Loucy (cell line): ENCODE measurements at regions not wholly inside any gene's neighbourhood (a gene's known extent, or its start where the extent isn't known, plus 50 kb on each side); places are given as distances from the start of the nearest gene placed in this dataset.

Experiments
- H2AFZ ChIP-seq: fragments of 200-600 bp; sonication (generic); 2 replicates; pipeline ENCODE4 v1.6.0; 2016; ENCODE audit warnings: antibody characterized with exemption, mild to moderate bottlenecking, low read length, moderate library complexity
- H3F3A ChIP-seq: fragments of 200-600 bp; 2 replicates; pipeline ENCODE4 v1.6.0; 2016; ENCODE audit warnings: antibody characterized with exemption, low read depth, mild to moderate bottlenecking
- H3K27me3 ChIP-seq: fragments of 200-600 bp; sonication (generic); 2 replicates; pipeline ENCODE4 v1.6.1; 2014; ENCODE audit warnings: low read length, mild to moderate bottlenecking; ENCODE audit not compliant: insufficient read depth, poor library complexity, severe bottlenecking
- H3K36me3 ChIP-seq: fragments of 200-600 bp; sonication (generic); 2 replicates; pipeline ENCODE4 v1.6.1; 2016; ENCODE audit warnings: low read length; ENCODE audit not compliant: insufficient read depth
- H3K4me1 ChIP-seq: fragments of 200-600 bp; sonication (generic); 2 replicates; pipeline ENCODE4 v1.5.1; 2014; ENCODE audit warnings: low read length, mild to moderate bottlenecking; ENCODE audit not compliant: insufficient read depth, poor library complexity, severe bottlenecking
- H3K4me2 ChIP-seq: fragments of 200-600 bp; sonication (generic); 2 replicates; pipeline ENCODE4 v1.6.0; 2014; ENCODE audit warnings: antibody characterized with exemption, low read length, low read depth, mild to moderate bottlenecking; ENCODE audit not compliant: poor library complexity, severe bottlenecking
- H3K4me3 ChIP-seq: fragments of 200-600 bp; sonication (generic); 2 replicates; pipeline ENCODE4 v1.5.1; 2014; ENCODE audit warnings: low read length, mild to moderate bottlenecking, mixed read lengths; ENCODE audit not compliant: poor library complexity, severe bottlenecking
- H3K79me2 ChIP-seq: fragments of 200-600 bp; sonication (generic); 2 replicates; pipeline ENCODE4 v1.6.1; 2014; ENCODE audit warnings: low read length; ENCODE audit not compliant: insufficient read depth
- H3K9ac ChIP-seq: fragments of 200-600 bp; sonication (generic); 2 replicates; pipeline ENCODE4 v1.6.0; 2014; ENCODE audit warnings: mild to moderate bottlenecking, low read depth, low read length, moderate library complexity; ENCODE audit not compliant: poor library complexity, severe bottlenecking
- H3K9me2 ChIP-seq: fragments of 200-600 bp; sonication (generic); replicated peaks from 2 replicates; pipeline ENCODE4 v1.6.1; 2016; ENCODE audit warnings: low read depth, low read length, mixed read lengths
- H3K9me3 ChIP-seq: fragments of 200-600 bp; sonication (generic); 2 replicates; pipeline ENCODE4 v1.6.1; 2014; ENCODE audit warnings: mild to moderate bottlenecking, antibody characterized with exemption, low read length, low read depth; ENCODE audit not compliant: insufficient read depth
- H4K20me1 ChIP-seq: fragments of 200-600 bp; sonication (generic); 2 replicates; pipeline ENCODE4 v1.6.0; 2014; ENCODE audit warnings: antibody characterized with exemption, low read length, mild to moderate bottlenecking; ENCODE audit not compliant: insufficient read depth, poor library complexity, severe bottlenecking
- EZH2phosphoT487 ChIP-seq: fragments of 200-600 bp; IDR thresholded peaks from 2 replicates; pipeline ENCODE4 v1.6.1; 2018; ENCODE audit warnings: antibody characterized with exemption, mild to moderate bottlenecking, moderate library complexity, borderline replicate concordance
- TF ChIP-seq, protein P1 (sequence below): fragments of 200-600 bp; sonication (generic); conservative IDR thresholded peaks from 2 replicates; pipeline ENCODE4 v1.5.1; 2014; ENCODE audit warnings: mild to moderate bottlenecking, antibody characterized with exemption, low read length

GRCh38 chr21:33152732-33153130 is 77.0 kb upstream of the IFNAR2 start:
- no peaks in the 10 kb centered on the region for H3K36me3 ChIP-seq
- H3K27me3 ChIP-seq = no peaks in the 10 kb centered on the region
- no peak overlapping the region for H2AFZ ChIP-seq
- H3K9ac ChIP-seq = no peak overlapping the region
- H3K79me2 ChIP-seq = no peaks in the 10 kb centered on the region
- H4K20me1 ChIP-seq = no peaks in the 10 kb centered on the region
- no peak overlapping the region for H3K4me3 ChIP-seq
- no peak for TF ChIP-seq EZH2phosphoT487
- TF ChIP-seq, protein P1, sequence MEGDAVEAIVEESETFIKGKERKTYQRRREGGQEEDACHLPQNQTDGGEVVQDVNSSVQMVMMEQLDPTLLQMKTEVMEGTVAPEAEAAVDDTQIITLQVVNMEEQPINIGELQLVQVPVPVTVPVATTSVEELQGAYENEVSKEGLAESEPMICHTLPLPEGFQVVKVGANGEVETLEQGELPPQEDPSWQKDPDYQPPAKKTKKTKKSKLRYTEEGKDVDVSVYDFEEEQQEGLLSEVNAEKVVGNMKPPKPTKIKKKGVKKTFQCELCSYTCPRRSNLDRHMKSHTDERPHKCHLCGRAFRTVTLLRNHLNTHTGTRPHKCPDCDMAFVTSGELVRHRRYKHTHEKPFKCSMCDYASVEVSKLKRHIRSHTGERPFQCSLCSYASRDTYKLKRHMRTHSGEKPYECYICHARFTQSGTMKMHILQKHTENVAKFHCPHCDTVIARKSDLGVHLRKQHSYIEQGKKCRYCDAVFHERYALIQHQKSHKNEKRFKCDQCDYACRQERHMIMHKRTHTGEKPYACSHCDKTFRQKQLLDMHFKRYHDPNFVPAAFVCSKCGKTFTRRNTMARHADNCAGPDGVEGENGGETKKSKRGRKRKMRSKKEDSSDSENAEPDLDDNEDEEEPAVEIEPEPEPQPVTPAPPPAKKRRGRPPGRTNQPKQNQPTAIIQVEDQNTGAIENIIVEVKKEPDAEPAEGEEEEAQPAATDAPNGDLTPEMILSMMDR = no peak
- H3K4me2 ChIP-seq = no peak overlapping the region
- no peaks in the 10 kb centered on the region for H3K9me2 ChIP-seq
- no peaks in the 10 kb centered on the region for H3K9me3 ChIP-seq
- H3F3A ChIP-seq = no peaks in the 10 kb centered on the region
- H3K4me1 ChIP-seq = no peaks in the 10 kb centered on the region

- no peak overlapping the region for H3K4me2 ChIP-seq
- no peaks in the 10 kb centered on the region for H3K79me2 ChIP-seq
- H3K9me3 ChIP-seq = no peaks in the 10 kb centered on the region
- no peaks in the 10 kb centered on the region for H3K4me1 ChIP-seq
- no peaks in the 10 kb centered on the region for H3K9me2 ChIP-seq
- no peak overlapping the region for H2AFZ ChIP-seq
- H3K27me3 ChIP-seq = no peaks in the 10 kb centered on the region
- no peaks in the 10 kb centered on the region for H3F3A ChIP-seq
- no peaks in the 10 kb centered on the region for H4K20me1 ChIP-seq
- H3K36me3 ChIP-seq = no peaks in the 10 kb centered on the region
- TF ChIP-seq EZH2phosphoT487 = no peak
- TF ChIP-seq, protein P1 = no peak
- H3K9ac ChIP-seq = no peak overlapping the region
- no peak overlapping the region for H3K4me3 ChIP-seq
These were observed 74.7 kb upstream of the IFNAR2 start for GRCh38 chr21:33155005-33155404.

- no peak overlapping the region for H3K4me2 ChIP-seq
- H2AFZ ChIP-seq = no peak overlapping the region
- H3K79me2 ChIP-seq = no peaks in the 10 kb centered on the region
- no peaks in the 10 kb centered on the region for H4K20me1 ChIP-seq
- no peaks in the 10 kb centered on the region for H3K9me2 ChIP-seq
- no peaks in the 10 kb centered on the region for H3K27me3 ChIP-seq
- no peaks in the 10 kb centered on the region for H3F3A ChIP-seq
- H3K9ac ChIP-seq = no peak overlapping the region
- no peaks in the 10 kb centered on the region for H3K4me1 ChIP-seq
- H3K4me3 ChIP-seq = no peak overlapping the region
- H3K36me3 ChIP-seq = no peaks in the 10 kb centered on the region
- TF ChIP-seq, protein P1 = no peak
- TF ChIP-seq EZH2phosphoT487 = no peak
- no peaks in the 10 kb centered on the region for H3K9me3 ChIP-seq
These were observed 74.3 kb upstream of the IFNAR2 start for GRCh38 chr21:33155422-33155821.
